HG02798 (cell line): ENCODE measurements at regions not wholly inside any gene's neighbourhood (a gene's known extent, or its start where the extent isn't known, plus 50 kb on each side); places are given as distances from the start of the nearest gene placed in this dataset.
"Not testable (repeated sequence)": the region's sequence is repeated elsewhere in the genome, so short reads cannot be mapped to it uniquely, and the experiment has no call there.

Experiments used
- ATAC-seq: cut with Tn5 transposase; IDR thresholded peaks from one replicate; pipeline ENCODE4 v1.9.1; 2021; ENCODE audit warnings: mild to moderate bottlenecking; ENCODE audit not compliant: unreplicated experiment, poor library complexity

DNA sequence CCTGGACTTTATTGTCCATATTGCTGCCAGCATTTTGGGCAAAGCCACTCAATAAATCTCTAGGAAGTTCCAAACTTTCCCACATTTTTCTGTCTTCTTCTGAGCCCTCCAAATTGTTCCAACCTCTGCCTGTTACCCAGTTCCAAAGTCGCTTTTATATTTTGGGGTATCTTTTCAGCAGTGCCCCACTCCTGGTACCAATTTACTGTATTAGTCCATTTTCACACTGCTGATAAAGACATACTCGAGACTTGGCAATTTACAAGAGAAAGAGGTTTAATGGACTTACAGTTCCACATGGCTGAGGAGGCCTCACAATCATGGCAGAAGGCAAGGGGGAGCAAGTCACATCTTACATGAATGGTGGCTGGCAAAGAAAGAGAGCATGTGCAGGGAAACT lies 53.4 kb downstream of the AHSP start:
- not testable (repeated sequence) for ATAC-seq

DNA sequence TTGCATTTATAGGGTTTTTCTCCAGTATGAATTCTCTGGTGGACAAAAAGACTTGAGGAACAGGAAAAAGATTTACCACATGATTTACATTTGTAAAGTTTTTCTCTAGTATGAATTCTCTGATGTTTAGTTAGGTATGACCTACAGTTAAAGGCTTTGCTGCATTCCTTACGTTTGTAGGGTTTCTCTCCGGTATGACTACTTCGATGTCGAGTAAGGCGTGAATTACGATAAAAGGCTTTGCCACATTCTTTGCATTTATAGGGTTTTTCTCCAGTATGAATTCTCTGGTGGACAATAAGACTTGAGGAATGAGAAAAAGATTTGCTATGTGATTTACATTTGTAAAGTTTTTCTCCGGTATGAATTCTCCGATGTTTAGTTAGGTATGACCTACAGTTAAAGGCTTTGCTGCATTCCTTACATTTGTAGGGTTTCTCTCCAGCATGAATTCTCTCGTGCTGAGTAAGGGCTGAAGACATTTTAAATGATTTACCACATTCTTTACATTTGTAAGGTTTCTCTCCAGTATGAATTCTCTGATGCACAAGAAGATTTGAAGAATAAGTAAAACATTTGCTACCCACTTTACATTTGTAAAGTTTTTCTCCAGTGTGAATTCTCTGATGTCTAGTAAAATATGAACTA lies 74.2 kb downstream of the AHSP start:
- ATAC-seq = not testable (repeated sequence)

DNA sequence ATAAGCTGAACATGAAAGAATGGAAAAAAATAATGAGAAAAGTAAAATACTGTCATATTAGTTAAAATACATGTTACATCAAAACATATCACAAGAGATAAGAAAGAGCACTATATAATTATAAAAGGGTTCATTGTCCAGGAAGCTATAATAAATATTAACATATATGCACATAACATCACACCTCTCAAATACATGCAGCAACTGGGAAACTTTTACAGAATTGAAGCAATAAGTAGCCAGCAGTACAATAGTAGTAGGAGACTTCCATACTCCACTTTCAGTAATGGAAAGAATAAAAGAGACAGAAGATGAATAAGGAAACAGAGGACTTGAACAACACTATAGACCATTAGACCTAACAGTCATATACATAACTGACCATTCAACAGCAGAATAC lies 90.4 kb downstream of the AHSP start:
- no peak for ATAC-seq

DNA sequence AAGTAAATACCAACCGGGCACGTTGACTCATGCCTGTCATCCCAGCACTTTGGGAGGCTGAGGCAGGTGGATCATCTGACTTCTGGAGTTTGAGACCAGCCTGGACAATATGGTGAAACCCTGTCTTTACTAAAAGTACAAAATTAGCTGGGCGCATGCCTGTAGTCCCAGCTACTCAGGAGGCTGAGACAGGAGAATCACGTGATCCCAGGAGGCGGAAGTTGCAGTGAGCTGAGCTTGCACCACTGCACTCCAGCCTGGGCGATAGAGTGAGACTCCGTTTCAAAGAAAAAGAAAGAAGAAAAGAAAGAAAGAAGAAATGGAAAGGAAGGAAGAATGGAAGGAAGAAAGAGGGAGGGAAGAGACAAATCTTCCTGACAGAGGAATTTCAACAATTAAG lies 108.7 kb downstream of the AHSP start:
- no peak for ATAC-seq

DNA sequence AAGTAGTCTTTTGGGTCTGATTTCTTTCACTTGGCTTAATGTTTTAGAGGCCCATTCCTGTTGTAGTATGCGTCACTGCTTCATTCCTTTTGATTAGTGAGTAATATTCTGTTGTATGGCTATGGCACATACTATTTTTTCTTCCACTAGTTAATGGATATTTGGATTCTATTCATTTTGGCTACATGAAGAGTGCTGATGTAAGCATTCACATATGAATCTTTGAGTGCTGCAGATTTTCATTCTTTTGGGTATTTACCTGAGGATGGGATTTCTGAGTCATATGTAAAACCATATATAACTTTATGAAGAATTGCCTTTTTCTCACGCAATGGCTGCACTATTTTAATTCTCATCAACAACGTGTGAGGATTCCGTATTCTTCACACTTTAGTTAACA lies 113.6 kb downstream of the AHSP start:
- no peak for ATAC-seq

DNA sequence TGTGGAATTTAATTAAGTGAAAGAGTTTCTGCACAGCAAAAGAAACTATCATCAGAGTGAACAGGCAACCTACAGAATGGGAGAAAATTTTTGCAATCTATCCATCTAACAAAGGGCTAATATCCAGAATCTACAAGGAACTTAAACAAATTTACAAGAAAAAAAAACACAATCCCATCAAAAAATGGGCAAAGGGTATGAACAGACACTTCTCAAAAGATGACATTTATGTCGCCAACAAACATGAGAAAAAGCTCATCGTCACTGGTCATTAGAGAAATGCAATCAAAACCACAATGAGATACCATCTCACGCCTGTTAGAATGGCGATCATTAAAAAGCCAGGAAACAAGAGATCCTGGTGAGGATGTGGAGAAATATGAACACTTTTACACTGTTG lies 128.0 kb downstream of the AHSP start:
- not testable (repeated sequence) for ATAC-seq

DNA sequence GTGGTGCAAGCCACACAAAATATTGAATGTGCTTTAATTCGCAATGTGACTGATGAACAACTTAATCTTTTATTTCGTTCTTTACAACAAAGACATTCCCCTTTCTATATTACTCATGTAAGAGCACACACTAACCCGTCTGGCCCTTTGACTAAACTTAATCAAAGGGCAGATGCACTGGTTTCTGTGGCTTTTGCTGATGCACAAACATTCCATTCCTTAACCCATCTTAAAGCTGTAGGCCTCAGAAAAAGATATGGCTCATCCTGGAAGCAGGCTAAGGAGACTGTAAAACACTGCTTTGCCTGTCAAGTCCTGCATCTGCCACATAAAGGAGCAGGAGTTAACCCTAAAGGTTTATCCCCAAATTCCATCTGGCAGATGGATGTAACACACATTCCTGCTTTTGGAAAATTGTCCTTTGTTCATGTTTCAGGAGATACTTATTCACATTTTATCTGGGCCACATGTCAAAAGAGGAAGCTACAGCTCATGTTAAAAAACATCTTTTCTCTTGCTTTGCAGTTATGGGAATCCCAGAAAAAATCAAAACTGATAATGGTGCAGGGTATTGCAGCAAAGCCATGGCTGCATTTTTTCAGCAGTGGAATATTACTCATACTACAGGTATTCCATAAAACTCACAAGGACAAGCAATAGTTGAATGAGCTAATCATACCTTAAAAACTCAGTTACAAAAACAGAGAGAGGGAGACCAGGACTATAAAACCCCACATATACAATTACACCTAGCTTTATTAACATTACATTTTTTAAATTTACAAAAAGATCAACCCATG lies 137.2 kb downstream of the AHSP start:
- ATAC-seq = no peak

DNA sequence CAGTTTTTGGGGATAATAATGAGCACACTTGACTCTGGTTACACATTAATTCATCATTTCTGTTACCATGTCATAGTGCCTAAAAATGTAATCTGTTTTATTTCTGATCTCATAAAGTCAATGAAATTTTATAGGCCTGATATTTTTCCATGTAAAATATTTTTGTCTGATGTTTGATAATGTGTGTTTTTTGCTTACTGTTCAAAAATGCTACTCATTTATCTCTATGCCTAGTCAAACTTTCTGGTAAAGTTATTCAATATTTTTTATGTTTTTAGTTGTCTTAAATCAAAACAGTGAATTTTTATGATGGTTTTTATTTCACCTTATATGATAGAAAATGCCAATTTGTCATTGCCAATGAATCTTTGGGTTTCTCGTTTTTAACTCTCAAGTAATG lies 147.0 kb downstream of the AHSP start:
- no peak for ATAC-seq

DNA sequence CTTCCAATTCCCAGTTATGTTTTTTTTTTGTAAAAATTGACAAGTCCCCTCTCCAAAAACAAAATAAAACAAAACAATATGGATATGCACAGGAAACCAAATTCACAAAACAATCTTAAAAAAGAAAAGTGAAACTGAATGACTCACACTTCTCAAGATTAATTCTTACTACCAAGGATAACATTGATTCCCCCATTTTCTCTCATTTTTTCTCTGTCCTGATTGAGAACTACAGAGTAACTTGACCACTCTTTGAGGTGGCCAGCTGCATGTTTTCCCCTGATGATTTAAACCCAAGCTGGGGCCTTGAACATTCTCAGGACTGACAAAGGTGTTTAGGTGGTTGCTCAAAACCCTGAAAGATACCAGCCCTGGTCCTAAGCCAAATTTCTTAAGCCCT lies 149.0 kb downstream of the AHSP start:
- ATAC-seq = no peak

DNA sequence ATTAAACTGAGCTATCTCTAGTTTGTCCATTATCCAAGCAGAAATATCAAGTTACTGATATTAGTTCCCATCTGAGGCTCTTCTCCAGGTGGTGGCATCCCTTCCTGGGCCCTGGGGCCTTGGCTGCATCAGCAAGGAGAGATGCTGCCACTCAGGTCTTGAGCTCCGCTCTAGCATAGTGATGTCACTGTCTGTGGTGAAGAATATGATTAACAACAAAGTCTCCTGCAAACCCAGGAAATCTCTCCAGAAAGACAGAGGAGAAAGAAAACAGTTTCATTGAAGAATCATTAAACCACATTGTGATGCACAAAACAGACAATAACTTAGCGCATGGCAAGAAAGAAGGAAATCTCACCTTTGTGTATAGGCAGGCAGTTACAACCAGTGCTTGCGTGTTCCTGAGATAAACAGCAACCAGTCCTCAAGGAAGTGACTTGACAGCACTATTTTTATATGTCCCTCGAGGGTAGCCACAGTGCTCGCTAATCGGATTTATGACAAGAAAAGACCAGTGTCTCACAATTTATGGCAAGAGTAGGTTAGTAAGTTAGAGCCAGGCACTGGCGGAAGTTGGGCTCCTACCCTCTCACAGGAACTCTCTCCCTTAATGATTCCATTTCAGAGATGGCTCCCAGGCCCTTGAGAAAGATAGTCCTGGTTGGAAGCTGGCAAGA lies 151.1 kb downstream of the AHSP start:
- ATAC-seq = no peak

DNA sequence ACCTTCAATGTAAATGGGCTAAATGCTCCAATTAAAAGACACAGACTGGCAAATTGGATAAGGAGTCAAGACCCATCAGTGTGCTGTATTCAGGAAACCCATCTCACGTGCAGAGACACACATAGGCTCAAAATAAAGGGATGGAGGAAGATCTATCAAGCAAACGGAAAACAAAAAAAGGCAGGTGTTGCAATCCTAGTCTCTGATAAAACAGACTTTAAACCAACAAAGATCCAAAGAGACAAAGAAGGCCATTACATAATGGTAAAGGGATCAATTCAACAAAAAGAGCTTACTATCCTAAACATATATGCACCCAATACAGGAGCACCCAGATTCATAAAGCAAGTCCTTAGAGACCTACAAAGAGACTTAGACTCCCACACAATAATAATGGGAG lies 161.6 kb downstream of the AHSP start:
- ATAC-seq = not testable (repeated sequence)

DNA sequence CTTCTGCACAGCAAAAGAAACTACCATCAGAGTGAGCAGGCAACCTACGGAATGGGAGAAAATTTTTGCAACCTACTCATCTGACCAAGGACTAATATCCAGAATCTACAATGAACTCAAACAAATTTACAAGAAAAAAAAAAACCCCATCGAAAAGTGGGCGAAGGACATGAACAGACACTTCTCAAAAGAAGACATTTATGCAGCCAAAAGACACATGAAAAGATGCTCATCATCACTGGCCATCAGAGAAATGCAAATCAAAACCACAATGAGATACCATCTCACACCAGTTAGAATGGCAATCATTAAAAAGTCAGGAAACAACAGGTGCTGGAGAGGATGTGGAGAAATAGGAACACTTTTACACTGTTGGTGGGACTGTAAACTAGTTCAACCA lies 164.6 kb downstream of the AHSP start:
- not testable (repeated sequence) for ATAC-seq

DNA sequence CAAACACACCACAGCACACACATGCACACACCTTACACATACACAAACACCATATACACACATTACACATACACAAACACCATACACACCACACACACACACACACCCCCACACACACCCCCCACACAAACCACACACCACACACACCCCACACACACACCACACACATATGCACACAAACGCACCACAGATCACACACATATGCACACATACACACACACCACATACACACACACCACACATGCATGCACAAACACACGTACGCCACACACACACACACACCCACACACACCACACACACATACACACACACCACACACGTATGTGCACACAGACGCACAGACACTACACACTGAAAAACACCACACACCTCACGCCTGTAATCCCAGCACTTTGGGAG lies 166.0 kb downstream of the AHSP start:
- no peak for ATAC-seq

DNA sequence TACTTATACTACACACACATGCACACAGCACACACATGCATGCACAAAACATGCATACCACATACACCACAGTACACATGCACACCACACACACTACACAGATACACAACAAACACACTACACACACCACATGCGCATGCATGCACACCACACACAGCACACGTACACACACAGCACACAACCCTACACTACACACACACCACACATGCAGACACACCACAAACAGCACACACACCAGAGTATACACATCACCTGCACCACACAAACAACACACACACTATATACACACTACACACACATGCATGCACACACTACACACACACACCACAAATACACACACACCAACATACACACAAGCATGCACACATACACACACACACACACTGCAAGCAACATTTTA lies 166.8 kb downstream of the AHSP start:
- ATAC-seq = no peak

DNA sequence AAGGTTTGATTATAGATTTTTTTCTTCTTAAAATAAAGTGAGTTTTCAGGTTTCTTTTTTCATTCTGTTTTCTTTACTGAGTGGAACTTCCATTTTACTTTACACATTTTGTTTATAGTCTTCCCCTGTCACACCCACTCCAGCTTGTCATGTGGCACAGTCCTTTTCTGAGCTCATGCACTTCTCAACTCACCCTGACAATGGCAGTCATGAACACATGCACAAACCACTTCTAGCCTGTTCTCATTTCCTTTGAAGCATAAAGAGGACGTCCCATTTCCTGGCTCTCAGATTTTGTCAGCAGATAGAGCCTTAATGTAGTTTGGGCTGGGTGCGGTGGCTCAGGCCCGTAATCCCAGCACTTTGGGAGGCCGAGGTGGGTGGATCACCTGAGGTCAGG lies 168.0 kb downstream of the AHSP start:
- ATAC-seq = no peak

DNA sequence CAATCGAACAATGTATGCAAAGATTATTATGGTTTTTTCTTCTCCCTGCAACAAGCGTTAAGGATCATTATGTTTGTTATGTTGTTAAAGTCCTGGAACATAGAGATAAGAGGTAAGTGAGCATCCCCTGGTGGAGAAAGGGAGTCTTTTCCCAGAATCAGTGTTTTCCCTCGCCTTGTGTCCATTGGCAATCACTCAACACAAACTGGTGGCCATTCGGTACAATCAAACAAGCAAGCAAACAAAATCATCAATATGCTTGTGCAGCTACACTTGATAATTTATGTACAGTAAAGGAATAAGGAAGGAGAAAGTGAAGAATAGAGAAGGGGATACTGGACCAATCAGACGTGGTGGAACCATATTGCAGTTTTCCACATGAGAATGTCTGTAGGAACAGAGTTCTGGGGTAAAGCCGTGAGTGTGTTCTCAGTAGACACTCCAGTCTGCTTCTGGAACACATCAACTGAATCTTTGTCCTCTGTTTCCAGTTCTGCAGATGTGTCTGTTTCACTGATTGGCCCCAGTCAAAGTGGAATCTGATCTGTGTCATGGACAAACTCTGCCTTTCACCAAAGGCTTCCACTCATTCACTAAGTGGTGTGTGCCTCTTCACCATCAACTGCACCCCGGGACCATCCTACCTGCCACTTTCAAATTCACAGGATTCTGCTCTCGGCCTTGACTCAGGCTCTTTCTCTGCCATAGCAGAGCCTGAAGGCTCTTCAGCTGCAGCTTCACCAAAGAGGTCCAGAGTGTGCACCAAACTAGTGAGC lies 169.5 kb downstream of the AHSP start:
- no peak for ATAC-seq

DNA sequence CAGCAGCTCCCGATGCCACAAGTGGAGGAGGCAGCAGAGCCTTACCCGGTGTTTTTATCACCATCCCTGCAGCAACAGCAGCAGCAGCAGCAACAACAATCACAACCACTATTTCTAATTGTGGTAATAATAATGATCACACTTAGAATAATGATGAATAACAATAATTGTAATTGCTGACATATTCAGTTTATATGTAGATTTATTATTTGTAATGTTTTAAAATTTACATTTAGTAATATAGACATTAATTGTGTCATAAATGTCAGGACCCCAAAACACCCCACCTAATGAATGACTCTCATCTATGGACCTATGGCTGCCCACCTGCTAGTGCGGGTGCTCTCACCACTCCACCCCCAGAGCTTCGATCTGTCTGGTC lies 170.0 kb downstream of the AHSP start:
- no peak for ATAC-seq

DNA sequence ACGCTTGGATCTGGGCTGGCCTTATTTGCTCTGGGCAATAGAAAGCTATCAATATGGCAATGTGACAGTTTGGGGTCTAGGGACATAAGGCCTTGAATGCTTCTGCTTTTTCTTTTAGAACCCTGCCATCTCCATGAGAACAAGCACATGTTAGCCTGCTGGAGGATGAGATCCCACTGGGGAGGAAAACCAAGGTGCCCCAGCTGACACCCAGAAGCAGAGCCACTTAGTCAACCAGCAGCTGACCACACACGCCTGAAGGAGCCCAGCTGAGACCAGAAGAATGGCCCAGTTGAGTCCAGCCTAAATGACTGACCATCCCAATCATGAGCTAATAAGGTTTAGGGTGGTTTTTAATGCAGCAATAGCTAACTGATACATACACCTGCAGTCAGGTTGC lies 171.2 kb downstream of the AHSP start:
- ATAC-seq = no peak

DNA sequence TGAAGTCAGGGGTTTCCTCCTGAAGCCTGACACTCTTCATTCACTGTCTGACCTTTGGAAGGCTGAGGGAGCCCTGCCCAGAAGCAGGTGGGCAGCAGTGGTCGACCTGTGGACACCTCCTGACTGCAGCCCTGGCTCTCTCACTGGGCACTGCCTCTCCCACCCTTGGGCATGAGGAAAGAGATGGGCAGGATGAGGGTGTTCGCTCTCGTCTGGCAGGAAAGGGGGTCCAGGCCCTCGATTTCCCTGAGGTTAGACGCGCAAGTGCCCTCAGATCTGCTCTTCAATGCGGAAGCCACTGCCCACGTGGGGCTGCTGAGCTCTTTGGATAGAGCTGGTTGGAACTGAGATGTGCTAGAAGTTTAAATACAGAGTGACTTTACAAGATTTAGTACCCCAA lies 171.9 kb downstream of the AHSP start:
- no peak for ATAC-seq

DNA sequence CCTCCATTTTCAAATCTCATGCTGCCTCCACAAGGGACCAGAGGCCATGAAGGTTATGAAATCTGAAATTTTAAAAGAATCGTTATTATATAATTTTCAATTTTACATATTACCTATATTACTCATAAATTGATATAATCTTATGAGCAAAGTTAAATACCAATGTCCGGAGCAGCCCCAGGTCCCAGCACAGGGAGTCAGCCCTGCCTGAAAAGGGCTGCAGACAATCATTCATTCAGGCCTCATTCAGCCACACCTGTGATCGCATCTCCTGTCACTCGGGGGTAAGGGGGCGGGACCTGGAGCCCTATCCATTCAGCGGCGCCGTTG lies 172.5 kb downstream of the AHSP start:
- ATAC-seq = peak; percentile 96
